ENCODE measurements at regions not wholly inside any gene's neighbourhood (a gene's known extent, or its start where the extent isn't known, plus 50 kb on each side); places are given as distances from the start of the nearest gene placed in this dataset.
"Not testable (repeated sequence)": the region's sequence is repeated elsewhere in the genome, so short reads cannot be mapped to it uniquely, and the experiment has no call there.

GRCh38 chr3:188008582-188009213 lies 145.3 kb upstream of the LPP start:
- intact Hi-C loops (cut with micrococcal nuclease) = no loop called here
- CTCF ChIA-PET = no interaction called here
- Mint-ChIP-seq H3K27me3 (no peaks in the 10 kb centered on the region), H3K4me3 (no peak overlapping the region), H3K36me3 (no peaks in the 10 kb centered on the region), H3K4me1 (ENCODE audit: low read depth) (peaks cover 21% of the 10 kb centered on the region), H3K27ac (no peak overlapping the region), H3K9me3 (peaks cover 2% of the 10 kb centered on the region)
- POLR2A ChIA-PET = no interaction called here
- DNase-seq = no peak

GRCh38 chr3:188010478-188010877 lies 143.5 kb upstream of the LPP start:
- POLR2A ChIA-PET = no interaction called here
- intact Hi-C loops (cut with micrococcal nuclease) = no loop called here

GRCh38 chr3:188019727-188020126 lies 134.2 kb upstream of the LPP start:
- H3K27me3 Mint-ChIP-seq = no peaks in the 10 kb centered on the region
- no peaks in the 10 kb centered on the region for H3K36me3 Mint-ChIP-seq
- no peak for DNase-seq
- peaks cover 6% of the 10 kb centered on the region for H3K4me1 Mint-ChIP-seq (ENCODE audit: low read depth)
- no peak overlapping the region for H3K27ac Mint-ChIP-seq
- POLR2A ChIA-PET = no interaction called here
- no peak overlapping the region for H3K4me3 Mint-ChIP-seq
- no peaks in the 10 kb centered on the region for H3K9me3 Mint-ChIP-seq
- CTCF ChIA-PET = no interaction called here
- intact Hi-C loops (cut with micrococcal nuclease) = no loop called here

More at GRCh38 chr3:188010478-188010877, 143.5 kb upstream of the LPP start:
- peaks cover 2% of the 10 kb centered on the region for H3K9me3 Mint-ChIP-seq
- H3K27ac Mint-ChIP-seq = no peak overlapping the region
- CTCF ChIA-PET = no interaction called here
- H3K4me3 Mint-ChIP-seq = no peak overlapping the region
- no peak for DNase-seq
- H3K27me3 Mint-ChIP-seq = no peaks in the 10 kb centered on the region
- no peaks in the 10 kb centered on the region for H3K36me3 Mint-ChIP-seq
- peaks cover 21% of the 10 kb centered on the region for H3K4me1 Mint-ChIP-seq (ENCODE audit: low read depth)

- POLR2A ChIA-PET = interaction anchor here (0.7 kb wide), 1 partner anchor 274 kb away, joined by 3 read pairs; no protein-coding TSS in a partner anchor
- Mint-ChIP-seq H3K4me3 (no peak overlapping the region), H3K9me3 (no peaks in the 10 kb centered on the region), H3K27me3 (no peaks in the 10 kb centered on the region), H3K27ac (no peak overlapping the region), H3K4me1 (ENCODE audit: low read depth) (peaks cover 6% of the 10 kb centered on the region), H3K36me3 (no peaks in the 10 kb centered on the region)
- intact Hi-C loops (cut with micrococcal nuclease) = no loop called here
- CTCF ChIA-PET = no interaction called here
- no peak for DNase-seq
These were observed 132.9 kb upstream of the LPP start for GRCh38 chr3:188021041-188021440.

- POLR2A ChIA-PET = interaction anchor here (0.7 kb wide), 1 partner anchor 275 kb away, joined by 3 read pairs; no protein-coding TSS in a partner anchor
- peaks cover 6% of the 10 kb centered on the region for H3K4me1 Mint-ChIP-seq (ENCODE audit: low read depth)
- no peak overlapping the region for H3K4me3 Mint-ChIP-seq
- no peaks in the 10 kb centered on the region for H3K9me3 Mint-ChIP-seq
- intact Hi-C loops (cut with micrococcal nuclease) = no loop called here
- H3K27ac Mint-ChIP-seq = no peak overlapping the region
- DNase-seq = no peak
- CTCF ChIA-PET = no interaction called here
- H3K27me3 Mint-ChIP-seq = no peaks in the 10 kb centered on the region
- no peaks in the 10 kb centered on the region for H3K36me3 Mint-ChIP-seq
These were observed 132.4 kb upstream of the LPP start for GRCh38 chr3:188021502-188022040.

GRCh38 chr3:188022902-188023301 lies 131.1 kb upstream of the LPP start:
- not testable (repeated sequence) for H3K4me3 Mint-ChIP-seq, H3K36me3 Mint-ChIP-seq
- CTCF ChIA-PET = interaction anchor here (0.5 kb wide), 1 partner anchor 278 kb away, joined by 4 read pairs; the partner anchor contains the start of gene BCL6

GRCh38 chr3:188025555-188025954 lies 128.4 kb upstream of the LPP start:
- peaks cover 6% of the 10 kb centered on the region for H3K4me1 Mint-ChIP-seq (ENCODE audit: low read depth)
- no peak overlapping the region for H3K27ac Mint-ChIP-seq
- H3K9me3 Mint-ChIP-seq = no peaks in the 10 kb centered on the region
- no peak for DNase-seq
- no peaks in the 10 kb centered on the region for H3K36me3 Mint-ChIP-seq
- ChIA-PET POLR2A (no interaction called here), CTCF (no interaction called here)
- intact Hi-C loops (cut with micrococcal nuclease) = no loop called here
- H3K4me3 Mint-ChIP-seq = no peak overlapping the region
- no peaks in the 10 kb centered on the region for H3K27me3 Mint-ChIP-seq

More at GRCh38 chr3:188022902-188023301, 131.1 kb upstream of the LPP start:
- H3K27ac Mint-ChIP-seq; H3K9me3 Mint-ChIP-seq; H3K27me3 Mint-ChIP-seq; intact Hi-C loops (cut with micrococcal nuclease); H3K4me1 Mint-ChIP-seq (ENCODE audit: low read depth); POLR2A ChIA-PET; DNase-seq: not testable (repeated sequence)

GRCh38 chr3:188026191-188026968 lies 127.6 kb upstream of the LPP start:
- CTCF ChIA-PET = no interaction called here
- Mint-ChIP-seq H3K4me3 (no peak overlapping the region), H3K27ac (no peak overlapping the region)

GRCh38 chr3:188031121-188031520 lies 122.8 kb upstream of the LPP start:
- intact Hi-C loops (cut with micrococcal nuclease) = no loop called here
- H3K4me1 Mint-ChIP-seq (ENCODE audit: low read depth) = peaks cover 7% of the 10 kb centered on the region
- H3K4me3 Mint-ChIP-seq = no peak overlapping the region
- POLR2A ChIA-PET = no interaction called here
- H3K27ac Mint-ChIP-seq = no peak overlapping the region
- DNase-seq = no peak
- H3K9me3 Mint-ChIP-seq = no peaks in the 10 kb centered on the region
- H3K27me3 Mint-ChIP-seq = no peaks in the 10 kb centered on the region
- CTCF ChIA-PET = no interaction called here
- no peaks in the 10 kb centered on the region for H3K36me3 Mint-ChIP-seq

More at GRCh38 chr3:188026191-188026968, 127.6 kb upstream of the LPP start:
- intact Hi-C loops (cut with micrococcal nuclease) = no loop called here
- POLR2A ChIA-PET = interaction anchor here (0.5 kb wide), 1 partner anchor 14 kb away, joined by 3 read pairs; no protein-coding TSS in a partner anchor
- Mint-ChIP-seq H3K4me1 (ENCODE audit: low read depth) (peaks cover 4% of the 10 kb centered on the region), H3K9me3 (no peaks in the 10 kb centered on the region), H3K27me3 (no peaks in the 10 kb centered on the region), H3K36me3 (no peaks in the 10 kb centered on the region)
- no peak for DNase-seq

GRCh38 chr3:188034989-188035388 lies 119.0 kb upstream of the LPP start:
- intact Hi-C loops (cut with micrococcal nuclease) = no loop called here
- ChIA-PET CTCF (no interaction called here), POLR2A (no interaction called here)

GRCh38 chr3:188036375-188037194 lies 117.4 kb upstream of the LPP start:
- intact Hi-C loops (cut with micrococcal nuclease) = no loop called here
- Mint-ChIP-seq H3K9me3 (no peaks in the 10 kb centered on the region), H3K36me3 (no peaks in the 10 kb centered on the region), H3K27ac (no peak overlapping the region), H3K27me3 (no peaks in the 10 kb centered on the region), H3K4me1 (ENCODE audit: low read depth) (peaks cover 10% of the 10 kb centered on the region), H3K4me3 (no peak overlapping the region)
- ChIA-PET POLR2A (no interaction called here), CTCF (no interaction called here)
- DNase-seq = no peak

More at GRCh38 chr3:188034989-188035388, 119.0 kb upstream of the LPP start:
- Mint-ChIP-seq H3K36me3 (no peaks in the 10 kb centered on the region), H3K27me3 (no peaks in the 10 kb centered on the region), H3K4me3 (no peak overlapping the region), H3K27ac (no peak overlapping the region), H3K4me1 (ENCODE audit: low read depth) (peaks cover 7% of the 10 kb centered on the region), H3K9me3 (no peaks in the 10 kb centered on the region)
- no peak for DNase-seq

- Mint-ChIP-seq H3K4me1 (ENCODE audit: low read depth) (peaks cover 10% of the 10 kb centered on the region), H3K27me3 (no peaks in the 10 kb centered on the region), H3K27ac (no peak overlapping the region), H3K4me3 (no peak overlapping the region), H3K9me3 (no peaks in the 10 kb centered on the region), H3K36me3 (no peaks in the 10 kb centered on the region)
- ChIA-PET POLR2A (no interaction called here), CTCF (interaction anchor here (1.3 kb wide), 1 partner anchor 13 kb away, joined by 3 read pairs; no protein-coding TSS in a partner anchor)
- intact Hi-C loops (cut with micrococcal nuclease) = no loop called here
- no peak for DNase-seq
These were observed 116.7 kb upstream of the LPP start for GRCh38 chr3:188037195-188037718.
